Right cardiac atrium (tissue), 5 donors: ENCODE measurements at regions not wholly inside any gene's neighbourhood (a gene's known extent, or its start where the extent isn't known, plus 50 kb on each side); places are given as distances from the start of the nearest gene placed in this dataset.
"Not testable (repeated sequence)": the region's sequence is repeated elsewhere in the genome, so short reads cannot be mapped to it uniquely, and the experiment has no call there.

Source experiments
- ATAC-seq, 2 donors: fragments of 200-7000 bp; cut with Tn5 transposase; one replicate each; pipeline versions ENCODE4 v1.8.0 to v1.9.1; 2020; ENCODE audit warnings: moderate library complexity in 2 of 2, mild to moderate bottlenecking in 1 of 2
- DNase-seq, 3 donors: peaks; one replicate each; pipeline ENCODE4 v3.0.0-alpha.2; 2020
- H3K27ac ChIP-seq: one replicate; pipeline ENCODE4 v1.5.1; 2013; ENCODE audit warnings: mild to moderate bottlenecking, low read length, control low read depth, moderate library complexity
- H3K27me3 ChIP-seq: one replicate; pipeline ENCODE4 v1.6.1; 2013; ENCODE audit not compliant: control insufficient read depth, insufficient read depth
- H3K4me1 ChIP-seq: one replicate; pipeline ENCODE4 v1.6.1; 2013; ENCODE audit warnings: low read length; ENCODE audit not compliant: control insufficient read depth, insufficient read depth
- H3K4me3 ChIP-seq: one replicate; pipeline ENCODE4 v1.5.1; 2013; ENCODE audit warnings: low read length, control low read depth
- H3K9me3 ChIP-seq: one replicate; pipeline ENCODE4 v1.6.1; 2013; ENCODE audit warnings: low read length; ENCODE audit not compliant: control insufficient read depth
- WGBS: extraction: QIAGEN DNeasy Blood & Tissue Kit; methylation state at CpG from one replicate; pipeline ENCODE4 v1.1.7; 2013; 5-methylcytosine and 5-hydroxymethylcytosine counted together
- intact Hi-C, 4 donors: fragments of 100-400 bp; cut with DNase I; formaldehyde crosslinking; loops; one replicate each; pipeline versions ENCODE4 v1.11.0 to v1.14.0; 2022 to 2023
- donor health status: healthy with polysubstance abuse.
- donor health status: DM: no; HTN: yes; CAD: no.
- donor health status: DM: no; HTN: no; CAD: no.
- donor health status: DM: no; HTN: yes; CAD: no; lungs with severe emphysema.
- donor health status: DM: yes; HTN: yes; CAD: no.

DNA sequence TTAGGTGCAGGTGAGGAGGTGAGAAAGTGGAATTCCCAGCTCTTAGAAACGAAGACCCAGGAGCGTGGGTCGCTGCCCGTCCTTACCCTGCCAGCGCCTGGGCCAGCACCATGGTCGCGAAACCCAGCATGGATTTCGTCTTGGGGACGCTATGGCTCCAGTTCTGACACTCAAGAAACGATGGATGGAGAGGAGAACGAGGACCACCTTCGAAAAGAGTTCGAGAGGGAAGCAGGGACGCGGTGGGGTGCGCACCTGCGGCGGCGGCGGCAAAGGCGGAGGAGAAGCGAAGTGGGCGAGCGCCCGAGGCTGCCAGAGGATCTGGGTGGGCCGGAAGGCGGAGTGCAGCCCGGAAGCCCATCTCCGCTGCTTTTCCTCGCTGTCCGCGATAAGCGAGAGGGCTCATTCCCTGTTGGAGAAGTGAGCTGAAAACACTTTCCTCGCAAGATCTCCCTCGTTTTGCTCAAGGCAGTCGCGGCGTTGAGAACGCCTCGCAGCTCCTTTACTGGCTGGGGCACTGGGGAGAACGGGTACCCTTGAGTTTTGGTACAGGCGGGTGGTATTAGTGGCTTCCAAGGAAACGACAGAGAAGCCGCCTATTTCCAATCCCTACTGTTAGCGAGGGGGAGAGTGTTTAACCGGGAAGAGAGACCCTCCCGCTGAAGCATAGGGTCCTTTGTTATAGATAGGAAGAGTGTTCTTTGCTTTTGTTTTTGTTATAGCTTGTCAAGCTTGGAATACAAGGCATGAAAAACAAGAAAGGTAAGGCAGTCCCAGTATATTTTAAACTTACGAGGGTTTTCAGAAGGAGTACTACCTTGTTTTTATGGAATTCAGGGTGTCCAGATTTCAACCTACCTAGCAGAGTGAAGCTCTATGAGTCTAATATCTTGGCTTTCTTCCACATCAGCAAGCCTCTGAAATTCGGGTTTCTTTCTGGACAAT, 109.5 kb downstream of the TRIM27 start:
- WGBS: 2% methylated on average over 49 of the region's 49 CpGs
- Histone ChIP-seq H3K4me3 (no peak overlapping the region), H3K9me3 (no peaks in the 10 kb centered on the region), H3K27me3 (peaks cover 5% of the 10 kb centered on the region), H3K27ac (no peak overlapping the region), H3K4me1 (no peaks in the 10 kb centered on the region)
- DNase-seq: no peak
- intact Hi-C loops: no loop called here
- ATAC-seq: no peak

DNA sequence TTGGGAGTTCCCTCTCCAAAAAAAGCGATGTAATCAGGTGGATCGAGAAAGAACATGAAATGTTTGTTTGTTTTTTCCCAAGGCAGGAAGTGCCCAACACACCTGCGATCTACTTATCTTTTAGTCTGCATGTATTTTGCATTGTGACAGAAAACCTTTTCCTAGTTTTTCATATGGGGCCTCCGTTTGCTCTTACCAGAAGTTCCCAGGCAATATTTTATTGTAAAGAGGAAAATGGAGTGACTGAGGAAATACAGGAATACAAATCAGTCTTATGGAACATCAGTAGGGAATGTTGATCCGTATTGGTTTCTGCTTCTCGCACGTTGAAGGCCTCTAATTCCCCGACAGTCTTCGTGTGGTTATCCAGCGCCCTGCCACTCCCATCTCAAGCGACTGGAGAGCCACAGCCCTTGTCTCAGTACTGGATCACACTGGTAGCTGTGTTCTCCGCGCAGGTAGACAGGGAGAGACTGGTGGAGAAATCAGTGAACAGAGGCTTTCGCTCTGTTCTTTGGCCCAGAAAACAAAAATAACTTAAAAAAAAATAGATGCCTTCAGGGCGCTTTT, 107.4 kb downstream of the TRIM27 start:
- Histone ChIP-seq H3K4me1 (no peaks in the 10 kb centered on the region), H3K4me3 (no peak overlapping the region), H3K27ac (no peak overlapping the region), H3K27me3 (peaks cover 7% of the 10 kb centered on the region), H3K9me3 (no peaks in the 10 kb centered on the region)
- intact Hi-C loops: no loop called here
- 7% methylated on average over 15 of the region's 15 CpGs for WGBS
- DNase-seq: no peak
- ATAC-seq: no peak

DNA sequence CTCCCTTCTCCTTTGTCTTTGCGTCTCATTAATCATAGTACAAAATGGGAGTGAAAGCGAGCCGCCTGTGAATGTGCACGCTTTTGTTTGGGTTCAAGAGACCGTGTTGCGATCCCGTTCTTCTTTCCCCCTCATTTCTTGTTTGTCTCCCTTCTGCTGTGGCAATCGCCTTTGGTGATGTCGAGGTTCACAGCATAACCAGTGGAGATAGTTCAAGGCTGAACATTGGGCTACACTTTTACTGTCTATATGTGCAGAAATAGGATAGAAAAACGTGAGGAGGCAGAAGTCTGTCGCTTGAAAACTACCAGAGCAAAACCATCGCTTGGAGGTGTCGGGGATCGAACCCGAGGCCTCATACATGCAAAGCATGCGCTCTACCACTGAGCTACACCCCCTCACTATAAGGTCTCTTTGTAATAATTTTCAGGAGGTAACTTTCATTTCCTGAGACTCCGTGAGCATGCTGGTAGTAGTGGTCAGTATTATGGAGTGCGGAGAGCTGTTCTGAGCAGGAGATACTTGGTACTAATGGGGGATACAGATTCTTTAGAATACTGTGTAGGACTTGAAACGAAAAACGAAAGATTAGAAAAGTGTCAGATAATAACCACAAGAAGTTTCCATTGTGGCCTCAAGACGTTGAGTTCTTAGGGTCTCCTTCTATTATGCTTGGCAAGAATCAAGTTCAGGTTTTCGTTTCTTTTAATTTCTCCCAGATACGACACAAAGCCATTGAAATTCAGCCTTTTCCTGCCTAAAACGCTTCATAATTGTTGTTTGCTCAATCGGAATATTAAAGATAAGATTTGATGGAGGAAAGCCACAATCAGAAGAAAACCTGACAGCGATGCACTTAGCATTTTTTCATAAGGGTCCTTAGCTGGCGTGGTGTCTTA, 106.6 kb downstream of the TRIM27 start:
- no peak for DNase-seq
- no peak for ATAC-seq
- intact Hi-C loops: no loop called here
- no peaks in the 10 kb centered on the region for H3K9me3 ChIP-seq
- WGBS: 4% methylated on average over 27 of the region's 27 CpGs
- no peak overlapping the region for H3K4me3 ChIP-seq
- no peak overlapping the region for H3K27ac ChIP-seq
- peaks cover 7% of the 10 kb centered on the region for H3K27me3 ChIP-seq
- H3K4me1 ChIP-seq: no peaks in the 10 kb centered on the region

DNA sequence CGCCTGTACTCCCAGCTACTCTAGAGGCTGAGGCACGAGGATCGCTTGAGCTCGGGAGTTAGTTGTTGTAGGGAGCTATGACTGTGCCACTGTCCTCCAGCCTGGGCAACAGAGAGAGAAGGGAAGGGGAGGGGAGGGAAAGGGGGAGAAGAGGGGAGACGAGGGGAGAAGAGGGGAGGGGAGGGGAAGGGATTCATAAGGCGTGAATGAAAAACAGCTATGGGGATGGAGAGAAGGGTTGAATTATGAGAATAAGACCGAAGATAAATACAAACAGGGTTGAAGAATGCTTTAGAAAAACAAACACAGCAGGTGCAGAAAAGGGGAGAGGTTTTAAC, 106.0 kb downstream of the TRIM27 start:
- H3K9me3 ChIP-seq: no peaks in the 10 kb centered on the region
- no peaks in the 10 kb centered on the region for H3K4me1 ChIP-seq
- DNase-seq (no peak), ATAC-seq (no peak)
- intact Hi-C loops: no loop called here
- no peak overlapping the region for H3K27ac ChIP-seq
- 5% methylated on average over 7 of the region's 7 CpGs for WGBS
- peaks cover 7% of the 10 kb centered on the region for H3K27me3 ChIP-seq
- H3K4me3 ChIP-seq: no peak overlapping the region

DNA sequence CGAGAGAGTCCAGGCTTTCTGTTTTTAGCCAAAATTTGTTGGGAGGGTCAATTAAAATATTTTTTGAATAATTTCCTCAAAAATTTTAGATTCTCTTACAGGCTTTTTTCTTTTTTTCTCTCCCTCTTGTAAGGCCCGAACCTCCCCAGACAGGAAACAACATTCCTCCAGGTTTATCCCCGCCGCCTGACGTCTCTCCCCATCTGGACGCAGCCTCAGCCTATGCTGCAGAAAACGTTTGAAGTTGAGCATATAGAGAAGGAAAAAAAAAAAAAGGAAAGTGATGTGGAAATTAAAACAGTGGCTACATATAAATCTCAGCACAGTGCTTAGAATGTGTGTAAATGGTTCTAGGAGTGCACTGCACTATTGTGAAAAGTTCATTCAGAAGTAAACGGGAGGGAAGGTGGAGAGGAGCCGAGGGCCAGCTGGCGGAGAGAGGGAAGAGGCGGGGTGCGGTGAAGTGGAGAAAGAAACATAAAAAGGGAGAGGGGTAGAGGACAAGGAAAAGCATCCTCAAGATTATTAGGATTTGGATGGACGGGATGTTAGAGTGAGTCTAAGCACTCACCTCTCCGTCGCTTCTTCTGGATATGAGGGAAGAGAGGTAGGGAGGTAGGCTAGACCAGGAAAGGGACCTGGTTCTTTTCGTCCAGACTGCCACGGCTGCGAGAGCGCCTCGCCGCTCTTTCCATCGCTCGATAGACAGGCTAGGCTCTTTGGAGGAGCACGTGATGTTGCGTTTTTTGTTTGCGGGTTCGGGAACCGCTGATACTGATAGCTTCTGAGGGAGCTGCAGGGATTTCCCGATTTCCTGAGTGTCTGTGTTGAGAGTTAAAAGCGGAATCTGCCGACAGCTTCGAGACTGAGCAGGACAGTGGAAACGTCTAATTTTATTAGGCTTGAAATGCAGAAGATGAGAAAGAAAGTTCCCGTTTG, 98.7 kb downstream of the TRIM27 start:
- Histone ChIP-seq H3K27me3 (peaks cover 7% of the 10 kb centered on the region), H3K4me3 (peak overlapping the region; percentile 15), H3K27ac (no peak overlapping the region), H3K9me3 (no peaks in the 10 kb centered on the region), H3K4me1 (no peaks in the 10 kb centered on the region)
- WGBS: 2% methylated on average over 34 of the region's 34 CpGs
- intact Hi-C loops: no loop called here
- DNase-seq: no peak
- no peak for ATAC-seq

DNA sequence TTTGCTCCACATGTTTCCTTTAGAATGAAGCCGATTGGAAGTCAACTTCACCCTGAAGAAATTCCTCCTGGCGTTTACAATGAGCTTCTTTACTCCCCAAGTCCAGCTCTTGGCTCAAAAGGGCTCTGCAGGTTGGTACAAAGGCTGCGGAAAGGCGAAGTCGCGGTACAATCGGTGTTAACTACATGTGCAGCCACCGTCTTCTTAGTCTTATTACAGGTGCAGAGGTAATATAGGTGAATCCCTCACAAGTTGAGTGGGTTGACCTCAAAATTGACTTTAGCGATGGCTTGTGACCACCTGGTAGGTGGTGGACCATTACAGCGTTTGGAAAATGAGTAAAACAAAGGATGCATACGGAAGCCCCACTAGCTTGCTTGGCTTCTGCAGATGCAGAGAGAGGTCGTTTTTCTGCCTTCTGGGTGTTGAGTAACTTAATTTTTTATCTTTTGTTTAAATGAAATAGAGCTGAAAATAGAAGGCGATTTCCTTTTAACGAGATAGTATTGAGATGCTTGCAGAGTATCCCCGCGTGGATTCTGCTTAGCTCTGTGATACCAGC, 98.0 kb downstream of the TRIM27 start:
- DNase-seq (no peak), ATAC-seq (no peak)
- H3K4me1 ChIP-seq: no peaks in the 10 kb centered on the region
- H3K27me3 ChIP-seq: peaks cover 7% of the 10 kb centered on the region
- H3K4me3 ChIP-seq: no peak overlapping the region
- H3K27ac ChIP-seq: no peak overlapping the region
- 12% methylated on average over 16 of the region's 16 CpGs for WGBS
- no peaks in the 10 kb centered on the region for H3K9me3 ChIP-seq
- intact Hi-C loops: no loop called here

DNA sequence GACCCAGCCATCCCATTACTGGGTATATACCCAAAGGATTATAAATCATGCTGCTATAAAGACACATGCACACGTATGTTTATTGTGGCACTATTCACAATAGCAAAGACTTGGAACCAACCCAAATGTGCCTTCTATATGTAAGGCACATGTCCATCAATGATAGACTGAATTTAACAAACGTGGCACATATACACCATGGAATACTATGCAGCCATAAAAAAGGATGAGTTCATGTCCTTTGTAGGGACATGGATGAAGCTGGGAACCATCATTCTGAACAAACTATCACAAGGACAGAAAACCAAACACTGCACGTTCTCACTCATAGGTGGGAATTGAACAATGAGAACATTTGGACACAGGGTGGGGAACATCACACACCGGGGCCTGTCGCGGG, 92.1 kb downstream of the TRIM27 start:
- not testable (repeated sequence) for DNase-seq, H3K27me3 ChIP-seq
- intact Hi-C loops: loop anchor here in 1 of 4 donors (10.0 kb wide), 1 partner anchor 183 kb away; no protein-coding TSS in a partner anchor

DNA sequence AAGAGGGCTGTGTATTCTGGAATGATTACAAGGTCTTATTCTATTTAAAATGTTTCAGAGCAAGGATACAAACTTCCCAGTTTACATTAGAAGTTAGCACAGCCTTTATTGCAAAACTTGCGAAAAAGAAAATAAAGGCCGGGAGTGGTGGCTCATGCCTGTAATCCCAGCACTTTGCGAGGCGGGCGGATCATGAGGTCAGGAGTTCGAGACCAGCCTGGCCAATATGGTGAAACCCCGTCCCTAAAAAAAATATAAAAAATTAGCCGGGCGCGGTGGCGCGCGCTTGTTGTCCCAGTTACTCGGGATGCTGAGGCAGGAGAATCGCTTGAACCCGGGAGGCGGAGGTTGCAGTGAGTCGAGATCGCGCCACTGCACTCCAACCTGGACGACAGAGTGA, 87.1 kb downstream of the TRIM27 start:
- not testable (repeated sequence) for H3K9me3 ChIP-seq, H3K4me3 ChIP-seq, H3K27ac ChIP-seq, H3K4me1 ChIP-seq, H3K27me3 ChIP-seq, DNase-seq, ATAC-seq
- 38% methylated on average over 21 of the region's 21 CpGs for WGBS
- intact Hi-C loops: loop anchor here (2.0 to 10.0 kb wide), 4 partner anchors 106 to 181 kb away; no protein-coding TSS in a partner anchor

More for the DNA sequence above, 92.1 kb downstream of the TRIM27 start:
- H3K4me3 ChIP-seq, H3K9me3 ChIP-seq, H3K27ac ChIP-seq, H3K4me1 ChIP-seq, ATAC-seq: not testable (repeated sequence)
- WGBS: 81% methylated on average over 6 of the region's 6 CpGs

DNA sequence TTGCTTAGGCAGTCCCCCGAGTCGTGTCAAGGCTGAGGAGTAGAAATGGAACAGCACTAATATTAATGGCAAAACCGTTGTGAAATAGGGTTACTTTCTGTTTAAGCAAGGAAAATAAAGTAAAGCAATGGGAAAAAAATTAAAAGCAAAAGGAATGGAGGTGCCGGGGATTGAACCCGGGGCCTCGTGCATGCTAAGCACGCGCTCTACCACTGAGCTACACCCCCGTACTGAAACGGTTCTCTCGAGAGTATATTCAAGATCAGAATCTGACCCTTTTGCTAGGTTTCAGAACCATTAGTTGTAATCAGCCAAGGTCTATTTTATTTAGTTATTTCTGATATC, 85.5 kb downstream of the TRIM27 start:
- 1% methylated on average over 11 of the region's 11 CpGs for WGBS
- no peaks in the 10 kb centered on the region for H3K4me1 ChIP-seq
- intact Hi-C loops: loop anchor here in 3 of 4 donors (5.0 to 10.0 kb wide), 3 partner anchors 104 to 179 kb away; no protein-coding TSS in a partner anchor
- peak overlapping the region; percentile 73 for H3K4me3 ChIP-seq
- no peak overlapping the region for H3K27ac ChIP-seq
- H3K9me3 ChIP-seq: no peaks in the 10 kb centered on the region
- peak; percentile 39 to 76 (median 56) for DNase-seq
- H3K27me3 ChIP-seq: no peaks in the 10 kb centered on the region
- peak; percentile 94 to 95 for ATAC-seq
